CD14-positive monocyte (primary cell): ENCODE measurements at regions not wholly inside any gene's neighbourhood (a gene's known extent, or its start where the extent isn't known, plus 50 kb on each side); places are given as distances from the start of the nearest gene placed in this dataset.

Experiments
- DNase-seq, 3 donors: peaks; one replicate each; pipeline ENCODE4 v3.0.0-alpha.2; 2011 to 2022
- H2AFZ ChIP-seq: 2 replicates; pipeline ENCODE4 v1.6.0; 2012; ENCODE audit warnings: mild to moderate bottlenecking, low read depth, low read length, inconsistent platforms; ENCODE audit not compliant: insufficient read depth, poor library complexity, severe bottlenecking
- H3K27ac ChIP-seq, 2 donors: 1 replicate in 1 of 2; 2 replicates in 1 of 2; pipeline ENCODE4 v1.5.1; 2012 to 2013; ENCODE audit warnings: low read length in 2 of 2, control low read depth in 1 of 2, inconsistent platforms in 1 of 2, low read depth in 1 of 2, mild to moderate bottlenecking in 1 of 2
- H3K27me3 ChIP-seq, 2 donors: one replicate each; pipeline versions ENCODE4 v1.6.0 to v1.6.1; 2011 to 2013; ENCODE audit warnings: low read length in 2 of 2; ENCODE audit not compliant: control insufficient read depth in 2 of 2, insufficient read depth in 2 of 2
- H3K36me3 ChIP-seq, 2 donors: replicated peaks in 1 of 2; 1 replicate in 1 of 2; 2 replicates in 1 of 2; pipeline versions ENCODE4 v1.5.1 to v1.6.1; 2012 to 2013; ENCODE audit warnings: low read length in 2 of 2, control low read depth in 1 of 2, inconsistent platforms in 1 of 2, mild to moderate bottlenecking in 1 of 2; ENCODE audit not compliant: insufficient read depth in 2 of 2, control insufficient read depth in 1 of 2
- H3K4me1 ChIP-seq, 2 donors: 1 replicate in 1 of 2; 2 replicates in 1 of 2; pipeline versions ENCODE4 v1.5.1 to v1.6.1; 2012 to 2013; ENCODE audit warnings: low read length in 2 of 2, control low read depth in 1 of 2, inconsistent platforms in 1 of 2, mild to moderate bottlenecking in 1 of 2, moderate library complexity in 1 of 2; ENCODE audit not compliant: insufficient read depth in 2 of 2, control insufficient read depth in 1 of 2
- H3K4me2 ChIP-seq: replicated peaks from 2 replicates; pipeline ENCODE3; 2012; ENCODE audit warnings: low read length, moderate library complexity, mild to moderate bottlenecking; ENCODE audit not compliant: poor library complexity, severe bottlenecking; ENCODE audit errors: extremely low read depth
- H3K4me3 ChIP-seq, 3 experiments: fragments of 200-600 bp in 1 of 3; sonication (generic) in 1 of 3; replicated peaks in 1 of 3; 1 replicate in 2 of 3; 2 replicates in 1 of 3; pipeline ENCODE4 v1.5.1; 2011 to 2013; ENCODE audit warnings: low read length in 3 of 3, mild to moderate bottlenecking in 3 of 3, control low read depth in 2 of 3, low read depth in 2 of 3, inconsistent platforms in 1 of 3, moderate library complexity in 1 of 3
- H3K79me2 ChIP-seq: 2 replicates; pipeline ENCODE4 v1.6.0; 2012; ENCODE audit warnings: mild to moderate bottlenecking, control low read depth, inconsistent platforms, low read length, moderate library complexity; ENCODE audit not compliant: insufficient read depth
- H3K9ac ChIP-seq: 2 replicates; pipeline ENCODE4 v1.6.0; 2017; ENCODE audit warnings: low read length, mild to moderate bottlenecking; ENCODE audit not compliant: insufficient read depth, poor library complexity, severe bottlenecking
- H3K9me3 ChIP-seq, 2 donors: replicated peaks in 1 of 2; 1 replicate in 1 of 2; 2 replicates in 1 of 2; pipeline versions ENCODE4 v1.5.1 to v1.6.1; 2012 to 2013; ENCODE audit warnings: low read length in 2 of 2, control low read depth in 1 of 2; ENCODE audit not compliant: control insufficient read depth in 1 of 2, insufficient read depth in 1 of 2
- H4K20me1 ChIP-seq: 2 replicates; pipeline ENCODE4 v1.6.0; 2012; ENCODE audit warnings: mild to moderate bottlenecking, low read length, control low read depth, moderate library complexity; ENCODE audit not compliant: insufficient read depth
- H3K27ac Mint-ChIP-seq, 7 donors: one replicate each; pipeline ENCODE4 v1.8.0; 2020; ENCODE audit warnings: mild to moderate bottlenecking in 7 of 7, mixed read lengths in 7 of 7, moderate library complexity in 6 of 7, inconsistent platforms in 2 of 7
- H3K27me3 Mint-ChIP-seq, 3 donors: one replicate each; pipeline ENCODE4 v1.8.0; 2021 to 2022; ENCODE audit warnings: low read depth in 3 of 3, mild to moderate bottlenecking in 3 of 3, mixed read lengths in 3 of 3, moderate library complexity in 3 of 3, inconsistent platforms in 1 of 3
- H3K36me3 Mint-ChIP-seq, 2 donors: one replicate each; pipeline ENCODE4 v1.8.0; 2020; ENCODE audit warnings: mixed read lengths in 2 of 2, inconsistent platforms in 1 of 2, mild to moderate bottlenecking in 1 of 2
- H3K4me1 Mint-ChIP-seq: one replicate; pipeline ENCODE4 v1.8.0; 2020; ENCODE audit warnings: mild to moderate bottlenecking, mixed read lengths
- H3K4me3 Mint-ChIP-seq, 2 donors: one replicate each; pipeline ENCODE4 v1.8.0; 2020; ENCODE audit warnings: mild to moderate bottlenecking in 2 of 2, mixed read lengths in 2 of 2, moderate library complexity in 1 of 2
- H3K9me3 Mint-ChIP-seq, 7 donors: one replicate each; pipeline ENCODE4 v1.8.0; 2020 to 2022; ENCODE audit warnings: mixed read lengths in 7 of 7, mild to moderate bottlenecking in 6 of 7, moderate library complexity in 6 of 7, inconsistent platforms in 2 of 7
- CTCF ChIP-seq: fragments of 200-600 bp; IDR thresholded peaks from one replicate; pipeline ENCODE4 v1.8.0; 2022; ENCODE audit warnings: antibody characterized with exemption, mild to moderate bottlenecking
- WGBS: methylation state at CpG from one replicate; pipeline ENCODE4 v1.1.5; 2013; ENCODE audit warnings: missing lambda C conversion rate; ENCODE audit not compliant: insufficient coverage; 5-methylcytosine and 5-hydroxymethylcytosine counted together
- intact Hi-C, 2 donors: fragments of 100-400 bp; cut with micrococcal nuclease; formaldehyde crosslinking; loops; one replicate each; pipeline versions ENCODE4 v1.15.0 to v1.15.1; 2023

GRCh38 chr10:6654571-6654970, 74.5 kb upstream of the PRKCQ start:
- Mint-ChIP-seq H3K36me3 (no peaks in the 10 kb centered on the region), H3K27ac (no peak overlapping the region), H3K4me1 (peaks cover 2% of the 10 kb centered on the region), H3K9me3 (peaks cover 0 to 1% (median 0%) of the 10 kb centered on the region in 7 donors), H3K4me3 (no peak overlapping the region), H3K27me3 (peaks cover 0 to 2% (median 1%) of the 10 kb centered on the region in 3 donors)
- intact Hi-C loops: no loop called here
- Histone ChIP-seq H4K20me1 (no peaks in the 10 kb centered on the region), H3K79me2 (no peaks in the 10 kb centered on the region), H2AFZ (no peak overlapping the region), H3K9ac (no peak overlapping the region), H3K4me3 (no peak overlapping the region), H3K27me3 (no peaks in the 10 kb centered on the region), H3K27ac (no peak overlapping the region), H3K9me3 (no peaks in the 10 kb centered on the region), H3K4me1 (no peaks in the 10 kb centered on the region), H3K4me2 (no peak overlapping the region), H3K36me3 (no peaks in the 10 kb centered on the region)
- no peak for TF ChIP-seq CTCF
- 45% methylated on average over 2 of the region's 2 CpGs for WGBS
- DNase-seq: no peak

- Mint-ChIP-seq H3K4me1 (peaks cover 2% of the 10 kb centered on the region), H3K27me3 (peaks cover 1 to 2% (median 1%) of the 10 kb centered on the region in 3 donors), H3K27ac (no peak overlapping the region), H3K4me3 (no peak overlapping the region), H3K36me3 (no peaks in the 10 kb centered on the region), H3K9me3 (peaks cover 0 to 1% (median 0%) of the 10 kb centered on the region in 7 donors)
- H3K9me3 ChIP-seq: no peaks in the 10 kb centered on the region
- intact Hi-C loops: no loop called here
- H4K20me1 ChIP-seq: no peaks in the 10 kb centered on the region
- no peak for DNase-seq
- H3K4me1 ChIP-seq: no peaks in the 10 kb centered on the region
- H3K27me3 ChIP-seq: no peaks in the 10 kb centered on the region
- H3K4me2 ChIP-seq: no peak overlapping the region
- H3K79me2 ChIP-seq: no peaks in the 10 kb centered on the region
- H3K9ac ChIP-seq: no peak overlapping the region
- no peak for TF ChIP-seq CTCF
- no peak overlapping the region for H3K4me3 ChIP-seq
- no peak overlapping the region for H3K27ac ChIP-seq
- WGBS: 93% methylated on average over 3 of the region's 6 CpGs
- no peak overlapping the region for H2AFZ ChIP-seq
- H3K36me3 ChIP-seq: no peaks in the 10 kb centered on the region
These were observed 70.5 kb upstream of the PRKCQ start for GRCh38 chr10:6650586-6650985.
